Non-pigmented ciliary epithelial cell (primary cell): ENCODE measurements at regions not wholly inside any gene's neighbourhood (a gene's known extent, or its start where the extent isn't known, plus 50 kb on each side); places are given as distances from the start of the nearest gene placed in this dataset.
A peak's percentile ranks its signal among the peaks of the same experiment; 100 is the strongest.

ENCODE experiments used
- DNase-seq: peaks from one replicate; pipeline ENCODE4 v3.0.0-alpha.2; 2010; ENCODE audit warnings: low read depth

DNA sequence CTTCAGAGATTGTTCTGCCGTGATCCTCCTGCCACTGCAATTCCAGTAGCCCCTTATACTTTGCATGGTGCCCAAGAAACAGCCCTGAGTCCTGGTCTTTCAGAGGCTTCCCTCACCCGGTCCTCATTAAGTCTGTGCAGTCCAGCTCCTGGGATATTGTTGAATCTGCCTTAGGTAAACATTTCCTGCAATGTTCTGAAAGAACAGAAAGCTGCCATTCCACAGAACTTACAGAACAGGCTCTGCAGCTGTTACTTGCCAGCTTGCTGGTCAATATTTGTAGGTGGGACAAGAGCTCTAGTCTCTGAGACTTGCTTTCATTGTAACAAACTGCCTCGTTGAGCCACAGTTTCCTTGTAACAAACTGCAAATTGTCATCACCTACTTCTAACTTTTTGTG, 115.0 kb upstream of the KIF5B start:
- no peak for DNase-seq

GRCh38 chr10:32169556-32169955, 113.3 kb upstream of the KIF5B start:
- no peak for DNase-seq

- DNase-seq: no peak
Observed at GRCh38 chr10:32167450-32167849, 111.2 kb upstream of the KIF5B start.

DNA sequence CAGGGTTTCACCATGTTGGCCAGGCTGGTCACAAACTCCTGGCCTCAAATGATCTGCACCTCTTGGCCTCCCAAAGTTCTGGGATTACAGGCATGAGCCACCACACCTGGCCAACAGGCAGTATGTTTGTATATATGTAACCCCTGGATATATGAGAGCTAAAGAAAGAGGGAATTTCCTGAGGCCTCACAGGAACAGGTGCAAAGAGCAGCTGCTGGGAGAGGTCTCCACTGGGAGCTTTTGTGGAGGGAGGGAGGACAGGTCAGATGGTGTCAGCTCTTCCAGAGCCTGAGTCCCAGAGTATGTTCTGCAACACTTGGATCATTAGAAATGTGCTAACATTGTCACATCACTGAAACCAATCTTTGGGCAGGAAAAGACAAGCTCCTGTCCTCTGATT, 110.1 kb upstream of the KIF5B start:
- DNase-seq: no peak

GRCh38 chr10:32163762-32164148, 107.5 kb upstream of the KIF5B start:
- no peak for DNase-seq

GRCh38 chr10:32163071-32163761, 107.0 kb upstream of the KIF5B start:
- no peak for DNase-seq

DNA sequence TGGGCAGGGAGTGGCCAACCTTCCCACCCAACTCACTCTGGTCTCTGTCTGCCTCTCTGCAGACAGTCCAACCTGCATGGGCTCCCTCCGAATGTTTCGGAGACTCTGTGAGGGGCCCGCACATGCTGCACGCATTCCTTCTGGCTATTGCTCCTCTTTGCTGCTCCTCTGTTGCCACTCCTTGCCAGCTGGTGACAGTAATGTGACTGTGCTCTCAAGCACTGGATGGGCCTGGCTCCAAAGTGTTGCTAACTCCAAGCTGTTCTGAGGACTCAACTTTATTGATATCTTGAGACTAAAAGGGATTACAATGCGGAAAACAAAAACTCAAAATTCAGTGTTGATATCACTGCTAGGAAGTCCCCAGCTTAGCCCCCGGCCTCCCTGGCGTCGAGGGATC, 105.4 kb upstream of the KIF5B start:
- DNase-seq: no peak

DNA sequence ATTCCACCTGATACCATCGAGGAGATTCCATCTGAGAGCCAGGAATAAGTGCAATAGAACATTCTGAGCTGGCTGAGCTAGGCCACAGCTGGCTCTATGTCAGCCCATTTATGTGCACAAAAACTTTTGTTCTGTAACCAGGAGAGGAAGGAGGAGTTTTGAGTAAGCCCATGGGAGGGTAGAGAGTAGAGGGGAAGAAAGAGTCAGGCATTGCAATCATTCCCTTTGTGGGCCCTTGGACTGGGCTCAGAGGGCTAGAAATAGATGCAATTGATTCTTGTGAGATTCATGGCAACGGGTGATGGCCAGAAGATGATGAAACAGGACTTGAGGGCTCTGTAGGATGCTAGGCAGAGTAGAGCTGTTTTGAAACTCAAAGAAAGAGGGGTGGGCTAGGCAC, 104.6 kb upstream of the KIF5B start:
- no peak for DNase-seq

DNA sequence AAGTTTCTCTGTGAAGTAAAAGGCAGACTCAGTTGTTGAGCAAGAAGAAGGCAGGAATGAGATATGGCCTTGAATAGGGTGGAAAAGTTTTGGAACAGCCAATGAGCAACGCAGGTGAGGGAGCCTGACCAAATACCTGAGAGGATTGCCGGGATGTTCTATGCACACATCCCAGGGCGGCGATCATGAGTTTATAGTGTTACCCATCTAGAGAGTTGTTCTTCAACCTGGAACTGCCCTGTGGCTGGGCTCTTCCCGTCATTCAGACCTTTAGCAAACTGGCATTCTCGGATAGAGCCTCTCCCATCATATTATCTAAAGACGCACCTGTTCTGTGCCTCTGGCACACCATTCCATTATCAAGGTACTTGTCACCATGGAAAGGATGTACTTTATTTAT, 103.0 kb upstream of the KIF5B start:
- no peak for DNase-seq

- no peak for DNase-seq
Observed at GRCh38 chr10:32156031-32156495, 99.8 kb upstream of the KIF5B start.

- DNase-seq: no peak
Observed at GRCh38 chr10:32155075-32155516, 98.9 kb upstream of the KIF5B start.

GRCh38 chr10:32153931-32154330, 97.7 kb upstream of the KIF5B start:
- DNase-seq: no peak

GRCh38 chr10:32153252-32153651, 97.0 kb upstream of the KIF5B start:
- DNase-seq: no peak

- no peak for DNase-seq
Observed at GRCh38 chr10:32151871-32152270, 95.6 kb upstream of the KIF5B start.

GRCh38 chr10:32150532-32151101, 94.4 kb upstream of the KIF5B start:
- no peak for DNase-seq

GRCh38 chr10:32149252-32149955, 93.2 kb upstream of the KIF5B start:
- peak; percentile 61 for DNase-seq

- DNase-seq: no peak
Observed at GRCh38 chr10:32148864-32149251, 92.6 kb upstream of the KIF5B start.

DNA sequence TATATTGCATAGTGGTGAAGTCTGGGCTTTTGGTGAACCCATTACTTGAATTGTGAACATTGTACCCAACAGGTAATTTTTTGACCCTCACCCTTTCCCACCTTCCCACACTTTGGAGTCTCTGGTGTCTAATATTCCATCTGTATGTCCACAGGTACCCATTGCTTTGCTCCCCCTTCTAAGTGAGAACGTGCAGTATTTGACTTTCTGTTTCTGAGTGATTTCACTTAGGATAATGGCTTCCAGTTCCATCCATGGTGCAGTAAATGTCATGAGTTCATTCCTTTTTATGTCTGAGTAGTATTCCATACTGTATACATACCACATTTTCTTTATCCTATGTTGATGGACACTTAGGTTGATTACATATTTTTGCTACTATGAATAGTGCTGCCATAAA, 91.5 kb upstream of the KIF5B start:
- no peak for DNase-seq

GRCh38 chr10:32146166-32146565, 89.9 kb upstream of the KIF5B start:
- DNase-seq: no peak

DNA sequence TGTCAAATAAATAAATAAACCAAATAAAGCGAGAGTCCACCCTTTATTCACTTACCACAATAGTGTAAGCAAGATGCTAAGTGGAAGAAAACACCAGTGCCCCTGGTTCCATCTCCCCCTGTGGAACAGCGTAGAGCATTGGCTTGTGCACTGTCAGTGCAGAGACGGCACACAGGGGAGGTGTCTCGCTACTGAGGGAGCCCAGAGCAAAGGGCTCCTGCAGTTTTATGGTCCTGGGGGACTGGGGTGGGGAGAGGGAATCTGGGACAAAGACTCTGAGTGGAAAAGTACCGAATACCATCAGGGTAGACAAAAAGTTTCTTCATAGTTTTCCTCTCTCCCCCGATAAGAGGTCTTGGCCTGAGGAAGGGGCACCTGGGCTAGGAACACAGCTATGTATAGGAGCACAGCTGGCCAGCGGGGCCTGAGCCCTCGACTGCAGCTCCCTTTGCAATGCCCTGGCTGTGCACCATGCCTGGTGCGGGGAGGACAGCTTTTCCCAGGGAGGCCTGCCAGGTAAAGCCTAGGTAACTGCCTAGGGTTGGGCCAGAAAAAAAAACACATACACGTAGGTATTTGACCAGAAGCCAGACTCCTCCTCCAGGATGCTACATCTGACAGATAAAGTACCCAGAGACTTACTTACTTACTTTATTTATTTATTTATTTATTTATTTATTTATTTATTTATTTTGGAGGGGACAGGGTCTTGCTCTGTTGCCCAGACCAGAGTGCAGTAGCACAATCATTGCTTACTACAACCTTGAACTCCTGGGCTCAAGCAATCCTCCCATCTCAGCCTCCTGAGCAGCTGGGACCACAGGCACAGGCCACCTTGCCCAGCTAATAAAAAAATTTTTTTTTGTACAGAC, 88.8 kb upstream of the KIF5B start:
- DNase-seq: no peak

DNA sequence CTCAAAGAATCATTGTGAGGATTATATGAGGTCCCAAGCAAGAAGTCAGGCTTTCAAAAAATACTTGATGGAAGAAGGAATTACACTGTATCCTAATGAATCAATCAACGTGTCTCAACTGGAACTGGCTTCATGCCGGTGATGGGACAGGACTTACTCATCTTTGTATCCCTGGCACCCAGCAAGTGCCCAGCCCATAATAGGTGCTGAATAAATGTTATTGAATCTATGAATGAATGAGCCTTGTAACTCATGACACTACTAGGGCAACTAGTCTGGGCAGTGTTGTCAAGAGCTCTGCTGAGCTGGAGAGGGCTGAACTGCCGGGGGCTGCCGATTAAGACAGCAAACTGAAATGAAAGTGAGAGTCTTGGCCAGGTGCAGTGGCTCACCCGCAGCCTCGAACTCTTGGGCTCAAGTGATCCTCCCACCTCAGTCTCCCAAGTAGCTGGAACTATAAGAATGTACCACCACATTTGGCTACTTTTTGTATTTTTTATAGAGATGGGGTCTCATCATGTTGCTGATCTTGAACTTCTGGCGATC, 87.2 kb upstream of the KIF5B start:
- no peak for DNase-seq

DNA sequence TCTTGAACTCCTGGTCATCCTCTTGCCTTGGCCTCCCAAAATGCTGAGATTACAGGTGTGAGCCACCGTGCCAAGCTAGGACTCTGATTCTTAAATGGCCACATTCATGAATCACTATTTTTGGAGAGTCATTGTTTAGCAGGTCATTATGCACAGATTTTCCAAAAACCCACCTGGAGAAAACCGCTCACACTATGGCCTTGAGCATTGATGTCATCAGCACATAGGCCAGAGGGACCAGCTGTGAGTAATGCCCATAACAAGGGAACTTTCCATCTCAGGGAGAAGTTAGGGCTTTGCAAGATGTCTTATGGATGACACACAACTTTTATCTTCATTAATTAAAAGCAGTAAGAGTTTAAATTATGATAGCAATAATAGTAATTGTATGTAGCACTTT, 86.4 kb upstream of the KIF5B start:
- no peak for DNase-seq
